ENCODE measurements at regions not wholly inside any gene's neighbourhood (a gene's known extent, or its start where the extent isn't known, plus 50 kb on each side); places are given as distances from the start of the nearest gene placed in this dataset.
A peak's percentile ranks its signal among the peaks of the same experiment; 100 is the strongest.

- intact Hi-C loops (cut with DNase I): no loop called here
- no peak overlapping the region for H3K27ac ChIP-seq (ENCODE audit: low read depth in 2 of 2, low read length in 2 of 2)
- H3K36me3 ChIP-seq (ENCODE audit: control insufficient read depth in 2 of 3, insufficient read depth in 3 of 3, low read length in 3 of 3): no peaks in the 10 kb centered on the region
- peaks cover 2% of the 10 kb centered on the region for H3K27me3 ChIP-seq (ENCODE audit: control insufficient read depth, insufficient read depth, low read length)
- TF ChIP-seq CTCF (IDR thresholded peaks at IDR 0.05; ENCODE audit: borderline replicate concordance, extremely low read depth, insufficient read depth): no peak
- H3K4me1 ChIP-seq (ENCODE audit: control insufficient read depth in 2 of 3, insufficient read depth in 2 of 3, low read depth in 1 of 3, low read length in 3 of 3): no peaks in the 10 kb centered on the region
- H3K9ac ChIP-seq (ENCODE audit: low read length in 3 of 3): no peak overlapping the region
- FAIRE-seq: no peak
- DNase-seq: peak; percentile 51 to 62 (median 59)
- H3K4me3 ChIP-seq (ENCODE audit: low read length in 3 of 3): no peak overlapping the region
- H3K9me3 ChIP-seq (ENCODE audit: control insufficient read depth in 2 of 3, insufficient read depth in 1 of 3, low read length in 3 of 3): no peaks in the 10 kb centered on the region
Measured at GRCh38 chr22:45072322-45072903, 62.6 kb upstream of the PHF21B start.

GRCh38 chr22:45073064-45073463 is 63.3 kb upstream of the PHF21B start:
- DNase-seq (no peak), FAIRE-seq (no peak)
- H3K4me3 ChIP-seq (ENCODE audit: low read length in 3 of 3): no peak overlapping the region
- no peaks in the 10 kb centered on the region for H3K4me1 ChIP-seq (ENCODE audit: control insufficient read depth in 2 of 3, insufficient read depth in 2 of 3, low read depth in 1 of 3, low read length in 3 of 3)
- H3K9me3 ChIP-seq (ENCODE audit: control insufficient read depth in 2 of 3, insufficient read depth in 1 of 3, low read length in 3 of 3): no peaks in the 10 kb centered on the region
- H3K27me3 ChIP-seq (ENCODE audit: control insufficient read depth, insufficient read depth, low read length): peaks cover 2% of the 10 kb centered on the region
- no peaks in the 10 kb centered on the region for H3K36me3 ChIP-seq (ENCODE audit: control insufficient read depth in 2 of 3, insufficient read depth in 3 of 3, low read length in 3 of 3)
- intact Hi-C loops (cut with DNase I): no loop called here
- no peak overlapping the region for H3K9ac ChIP-seq (ENCODE audit: low read length in 3 of 3)
- no peak overlapping the region for H3K27ac ChIP-seq (ENCODE audit: low read depth in 2 of 2, low read length in 2 of 2)
- TF ChIP-seq CTCF (IDR thresholded peaks at IDR 0.05; ENCODE audit: borderline replicate concordance, extremely low read depth, insufficient read depth): no peak

GRCh38 chr22:45077286-45077685 is 67.5 kb upstream of the PHF21B start:
- Histone ChIP-seq H3K27me3 (ENCODE audit: control insufficient read depth, insufficient read depth, low read length) (peaks cover 3% of the 10 kb centered on the region), H3K9ac (ENCODE audit: low read length in 3 of 3) (no peak overlapping the region), H3K27ac (ENCODE audit: low read depth in 2 of 2, low read length in 2 of 2) (no peak overlapping the region), H3K36me3 (ENCODE audit: control insufficient read depth in 2 of 3, insufficient read depth in 3 of 3, low read length in 3 of 3) (no peaks in the 10 kb centered on the region), H3K9me3 (ENCODE audit: control insufficient read depth in 2 of 3, insufficient read depth in 1 of 3, low read length in 3 of 3) (peaks cover 0 to 2% (median 0%) of the 10 kb centered on the region in 3 donors), H3K4me3 (ENCODE audit: low read length in 3 of 3) (no peak overlapping the region), H3K4me1 (ENCODE audit: control insufficient read depth in 2 of 3, insufficient read depth in 2 of 3, low read depth in 1 of 3, low read length in 3 of 3) (peaks cover 0 to 2% (median 0%) of the 10 kb centered on the region in 3 donors)
- FAIRE-seq: no peak
- intact Hi-C loops (cut with DNase I): no loop called here
- no peak for TF ChIP-seq CTCF (IDR thresholded peaks at IDR 0.05; ENCODE audit: borderline replicate concordance, extremely low read depth, insufficient read depth)
- no peak for DNase-seq

- no peaks in the 10 kb centered on the region for H3K36me3 ChIP-seq (ENCODE audit: control insufficient read depth in 2 of 3, insufficient read depth in 3 of 3, low read length in 3 of 3)
- FAIRE-seq (no peak), DNase-seq (no peak)
- H3K27me3 ChIP-seq (ENCODE audit: control insufficient read depth, insufficient read depth, low read length): peaks cover 3% of the 10 kb centered on the region
- no peak overlapping the region for H3K4me3 ChIP-seq (ENCODE audit: low read length in 3 of 3)
- no peak overlapping the region for H3K27ac ChIP-seq (ENCODE audit: low read depth in 2 of 2, low read length in 2 of 2)
- intact Hi-C loops (cut with DNase I): no loop called here
- H3K9me3 ChIP-seq (ENCODE audit: control insufficient read depth in 2 of 3, insufficient read depth in 1 of 3, low read length in 3 of 3): peaks cover 0 to 2% (median 0%) of the 10 kb centered on the region in 3 donors
- no peak for TF ChIP-seq CTCF (IDR thresholded peaks at IDR 0.05; ENCODE audit: borderline replicate concordance, extremely low read depth, insufficient read depth)
- peaks cover 0 to 2% (median 0%) of the 10 kb centered on the region in 3 donors for H3K4me1 ChIP-seq (ENCODE audit: control insufficient read depth in 2 of 3, insufficient read depth in 2 of 3, low read depth in 1 of 3, low read length in 3 of 3)
- no peak overlapping the region for H3K9ac ChIP-seq (ENCODE audit: low read length in 3 of 3)
Measured at GRCh38 chr22:45077826-45078334, 68.1 kb upstream of the PHF21B start.
